Activated CD8-positive, alpha-beta memory T cell treated with anti-CD3 and anti-CD28 coated beads, Interleukin-2, amount 10 ng/mL, durations not matched to agents 7 days and 5 days (primary cell): ENCODE measurements at regions not wholly inside any gene's neighbourhood (a gene's known extent, or its start where the extent isn't known, plus 50 kb on each side); places are given as distances from the start of the nearest gene placed in this dataset.

ENCODE experiments used
- ATAC-seq: fragments of 150-1000 bp; cut with Tn5 transposase; one replicate; pipeline ENCODE4 v1.10.0; 2021; ENCODE audit warnings: moderate library complexity
- CTCF ChIA-PET: fragments of 350-600 bp; sonication (Branson Sonifier 250); formaldehyde crosslinking; loops from one replicate; lab custom pipeline; 2021; ENCODE audit warnings: antibody characterized with exemption; lab: Charles Lee
- DNase-seq: peaks from one replicate; pipeline ENCODE4 v3.0.0-alpha.2; 2020
- H3K27ac Mint-ChIP-seq: one replicate; pipeline ENCODE4 v1.8.0; 2021; ENCODE audit warnings: mild to moderate bottlenecking, mixed read lengths
- H3K27me3 Mint-ChIP-seq: one replicate; pipeline ENCODE4 v1.8.0; 2021; ENCODE audit warnings: mixed read lengths
- H3K36me3 Mint-ChIP-seq: one replicate; pipeline ENCODE4 v1.8.0; 2021; ENCODE audit warnings: mild to moderate bottlenecking, mixed read lengths
- H3K4me1 Mint-ChIP-seq: one replicate; pipeline ENCODE4 v1.8.0; 2021; ENCODE audit warnings: mixed read lengths
- H3K4me3 Mint-ChIP-seq: one replicate; pipeline ENCODE4 v1.8.0; 2021; ENCODE audit warnings: mild to moderate bottlenecking, moderate library complexity, mixed read lengths
- H3K9me3 Mint-ChIP-seq: one replicate; pipeline ENCODE4 v1.8.0; 2022; ENCODE audit warnings: low read depth, mixed read lengths

DNA sequence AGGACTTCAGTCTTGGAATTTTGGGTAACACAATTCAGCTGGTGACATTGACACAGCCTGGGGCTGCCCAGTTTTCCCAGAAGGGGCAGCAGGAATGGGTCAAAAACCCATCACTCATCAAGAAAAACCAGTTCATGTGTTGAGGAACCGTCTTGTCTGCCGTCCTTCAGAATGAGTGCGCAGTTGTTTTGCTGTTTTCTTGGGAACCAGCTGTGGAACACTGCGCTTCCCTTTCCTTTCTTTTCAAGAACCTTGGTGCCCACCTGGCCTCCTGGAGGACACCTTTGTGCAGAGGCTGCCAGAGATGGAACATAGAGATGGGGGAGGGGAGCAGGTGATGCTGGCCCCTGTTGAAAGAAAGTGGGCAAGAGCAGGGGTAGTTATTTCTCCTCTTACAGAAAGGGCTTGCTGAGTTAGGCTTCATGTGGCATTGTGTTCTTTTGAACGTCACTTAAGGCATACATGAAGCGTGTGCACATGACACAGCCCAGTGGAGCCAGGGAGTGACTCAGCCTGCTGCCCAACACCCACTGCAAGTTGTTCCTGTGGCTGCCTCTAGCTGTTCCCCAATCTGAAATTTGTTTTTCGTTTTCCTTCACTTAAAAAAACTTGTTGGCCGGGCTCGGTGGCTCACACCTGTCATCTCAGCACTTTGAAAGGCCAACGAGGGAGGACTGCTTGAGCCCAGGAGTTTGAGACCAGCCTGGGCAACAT lies 87.4 kb upstream of the TNS3 start:
- Mint-ChIP-seq H3K9me3 (no peaks in the 10 kb centered on the region), H3K27ac (no peak overlapping the region), H3K36me3 (no peaks in the 10 kb centered on the region), H3K27me3 (no peaks in the 10 kb centered on the region), H3K4me3 (no peak overlapping the region), H3K4me1 (no peaks in the 10 kb centered on the region)
- ATAC-seq (no peak), DNase-seq (no peak)
- CTCF ChIA-PET: no interaction called here

DNA sequence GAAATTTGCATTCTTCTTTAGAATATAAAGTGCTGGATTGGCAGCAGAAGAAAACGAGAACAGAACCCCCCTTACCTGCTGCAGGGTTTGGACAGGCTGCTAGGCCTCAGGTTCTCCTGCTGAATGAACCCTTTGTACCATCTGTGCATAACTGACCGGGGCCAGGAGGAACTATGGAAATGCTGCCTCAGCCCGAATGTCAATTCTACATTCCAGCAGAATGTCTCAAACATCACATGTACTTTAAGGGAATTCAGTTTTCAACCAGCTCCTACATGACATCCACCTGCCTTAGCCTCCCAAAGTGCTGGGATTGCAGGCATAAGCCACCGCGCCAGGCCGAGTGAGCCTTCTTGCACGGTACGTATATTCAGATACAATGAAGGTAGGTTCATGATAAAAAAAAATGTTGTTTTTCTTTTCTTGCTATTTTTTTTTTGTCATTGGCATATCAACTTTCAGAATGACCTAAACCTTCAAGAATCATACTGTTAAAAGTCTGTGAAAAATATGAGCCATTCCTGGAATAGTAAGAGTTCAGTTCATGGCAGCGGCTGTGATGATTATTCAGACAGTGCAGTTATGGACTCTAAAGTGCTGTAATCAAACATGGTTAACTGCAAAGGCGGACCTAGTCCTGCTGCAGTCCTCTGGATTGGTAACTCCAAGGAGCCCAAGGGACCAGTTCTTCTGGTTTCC lies 84.4 kb upstream of the TNS3 start:
- DNase-seq (no peak), ATAC-seq (no peak)
- H3K4me3 Mint-ChIP-seq: no peak overlapping the region
- no peaks in the 10 kb centered on the region for H3K27me3 Mint-ChIP-seq
- no peaks in the 10 kb centered on the region for H3K9me3 Mint-ChIP-seq
- H3K36me3 Mint-ChIP-seq: no peaks in the 10 kb centered on the region
- no peak overlapping the region for H3K27ac Mint-ChIP-seq
- no peaks in the 10 kb centered on the region for H3K4me1 Mint-ChIP-seq
- CTCF ChIA-PET: no interaction called here

- DNase-seq: no peak
- ATAC-seq: no peak
- no peaks in the 10 kb centered on the region for H3K9me3 Mint-ChIP-seq
- H3K27me3 Mint-ChIP-seq: no peaks in the 10 kb centered on the region
- no peaks in the 10 kb centered on the region for H3K4me1 Mint-ChIP-seq
- CTCF ChIA-PET: no interaction called here
- no peak overlapping the region for H3K4me3 Mint-ChIP-seq
- no peaks in the 10 kb centered on the region for H3K36me3 Mint-ChIP-seq
- H3K27ac Mint-ChIP-seq: no peak overlapping the region
Measured at GRCh38 chr7:47664650-47665195, 82.8 kb upstream of the TNS3 start.

DNA sequence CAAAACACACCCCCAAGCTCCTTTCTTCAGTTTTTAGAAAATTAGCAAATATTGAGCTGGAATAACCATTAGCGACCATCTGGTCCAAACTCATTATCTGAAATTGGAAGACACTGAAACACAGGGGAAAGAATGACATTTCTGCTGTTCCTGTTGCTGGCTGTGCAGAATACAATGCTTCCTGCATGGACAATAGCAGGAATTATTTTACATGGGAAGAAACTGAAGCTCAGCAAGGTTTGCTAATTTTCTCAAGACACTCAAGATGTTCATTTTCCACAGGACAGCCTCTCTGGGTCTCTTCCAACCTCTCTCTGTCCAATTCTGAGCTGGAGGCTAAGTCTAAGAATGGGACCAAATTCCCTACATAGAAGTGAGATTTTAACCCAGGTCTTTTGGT lies 81.9 kb upstream of the TNS3 start:
- ATAC-seq: no peak
- Mint-ChIP-seq H3K27me3 (no peaks in the 10 kb centered on the region), H3K4me3 (no peak overlapping the region), H3K36me3 (no peaks in the 10 kb centered on the region), H3K4me1 (no peaks in the 10 kb centered on the region), H3K9me3 (no peaks in the 10 kb centered on the region), H3K27ac (no peak overlapping the region)
- CTCF ChIA-PET: interaction anchor here (1.5 kb wide), 1 partner anchor 16 kb away, joined by 3 read pairs; no protein-coding TSS in a partner anchor
- DNase-seq: no peak

DNA sequence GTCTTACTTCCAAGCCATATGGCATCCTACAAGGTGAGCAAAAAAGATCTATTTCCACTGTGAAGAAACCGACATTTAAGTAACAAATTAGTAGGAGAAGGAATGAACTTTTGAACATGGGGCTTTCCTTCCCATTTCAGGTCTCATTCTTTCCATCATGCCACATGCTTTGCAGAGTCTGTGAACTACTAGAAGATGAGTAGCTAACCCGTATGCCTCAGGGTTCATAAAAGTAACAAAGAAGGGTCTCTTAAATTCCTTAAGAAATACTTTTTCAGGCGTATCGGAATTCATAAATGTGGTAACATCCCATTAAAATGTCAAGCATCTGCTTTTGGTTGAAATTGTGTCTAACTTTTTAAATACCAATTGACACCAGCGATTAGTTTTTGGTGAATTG lies 81.3 kb upstream of the TNS3 start:
- ATAC-seq (no peak), DNase-seq (no peak)
- no peak overlapping the region for H3K27ac Mint-ChIP-seq
- no peaks in the 10 kb centered on the region for H3K27me3 Mint-ChIP-seq
- no peaks in the 10 kb centered on the region for H3K4me1 Mint-ChIP-seq
- CTCF ChIA-PET: interaction anchor here (1.5 kb wide), 1 partner anchor 16 kb away, joined by 3 read pairs; no protein-coding TSS in a partner anchor
- H3K9me3 Mint-ChIP-seq: no peaks in the 10 kb centered on the region
- no peak overlapping the region for H3K4me3 Mint-ChIP-seq
- no peaks in the 10 kb centered on the region for H3K36me3 Mint-ChIP-seq

DNA sequence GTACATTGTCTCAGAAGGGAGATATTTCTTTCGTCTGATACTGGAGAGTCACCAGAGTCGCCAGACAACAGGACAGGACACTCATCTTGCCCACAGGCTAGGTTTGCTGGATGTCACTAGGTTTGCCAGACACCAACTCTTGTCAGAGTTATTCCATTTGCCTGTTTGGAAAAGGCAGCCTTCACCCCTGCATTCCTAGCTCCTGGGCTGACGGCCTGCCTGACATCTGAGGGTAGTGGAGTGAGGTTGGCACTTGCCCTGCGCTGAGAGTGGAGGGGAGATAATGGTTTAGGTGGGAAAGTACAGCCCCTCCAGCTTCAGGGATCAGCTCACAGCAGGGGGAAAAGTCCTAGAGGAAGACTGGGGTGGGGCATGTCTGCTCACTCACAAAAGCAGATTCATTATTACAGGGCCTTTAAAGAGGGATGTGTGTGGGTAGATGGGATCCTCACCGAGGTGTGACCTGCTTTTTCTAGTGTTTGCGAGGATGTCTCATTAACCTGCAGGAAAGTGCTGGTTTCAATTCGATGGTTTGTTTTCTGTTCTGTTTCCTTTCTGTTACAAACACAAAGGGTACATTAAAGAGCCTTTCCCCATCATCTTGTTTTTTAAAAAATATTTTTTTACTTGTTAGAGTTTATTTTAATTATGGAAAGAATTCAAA lies 79.3 kb upstream of the TNS3 start:
- Mint-ChIP-seq H3K36me3 (no peaks in the 10 kb centered on the region), H3K9me3 (no peaks in the 10 kb centered on the region), H3K4me3 (no peak overlapping the region), H3K27ac (no peak overlapping the region), H3K27me3 (no peaks in the 10 kb centered on the region), H3K4me1 (no peaks in the 10 kb centered on the region)
- ATAC-seq (no peak), DNase-seq (no peak)
- CTCF ChIA-PET: no interaction called here

DNA sequence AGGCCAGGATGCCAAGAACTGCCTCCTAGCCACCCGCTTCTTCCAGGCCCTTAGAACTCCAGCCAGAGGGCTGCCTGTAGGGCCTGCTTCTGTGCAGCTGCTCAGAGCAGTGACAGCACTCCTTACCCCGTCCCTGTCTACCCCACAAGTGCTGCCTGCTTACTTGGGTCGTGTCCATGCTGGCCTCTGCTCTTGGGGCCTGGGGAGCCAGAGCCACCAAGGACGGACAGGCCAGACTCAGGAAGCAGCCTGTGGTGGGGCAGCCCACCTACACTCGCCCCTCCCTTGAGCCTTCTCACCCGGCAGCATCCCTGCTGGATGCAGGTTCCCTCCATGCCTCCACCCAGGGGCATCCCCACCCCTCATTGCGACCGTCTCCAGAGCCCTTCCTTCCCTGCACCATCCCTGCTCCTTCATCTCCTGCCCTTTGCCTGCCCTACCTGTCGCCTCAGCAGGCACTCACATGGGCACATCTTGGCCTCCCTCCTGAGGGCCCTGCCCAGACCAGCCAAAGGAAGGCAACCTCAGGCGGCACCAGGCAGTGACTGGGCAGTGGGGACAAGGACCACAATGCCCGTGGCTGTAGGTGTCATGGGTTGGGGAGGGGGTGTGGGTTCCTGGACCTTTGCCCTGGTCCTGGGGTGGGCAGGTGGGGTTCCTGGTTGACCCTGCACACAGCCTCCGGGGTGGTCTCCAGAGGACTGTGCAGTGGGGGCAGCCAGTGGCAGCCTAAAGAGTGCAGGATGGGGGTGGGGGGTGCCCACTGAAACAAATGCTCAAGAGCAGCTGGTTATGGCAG lies 78.0 kb upstream of the TNS3 start:
- Mint-ChIP-seq H3K27me3 (no peaks in the 10 kb centered on the region), H3K27ac (no peak overlapping the region)
- no peak for DNase-seq

GRCh38 chr7:47658886-47659635 lies 77.2 kb upstream of the TNS3 start:
- no peak for ATAC-seq
- Mint-ChIP-seq H3K27me3 (no peaks in the 10 kb centered on the region), H3K9me3 (no peaks in the 10 kb centered on the region), H3K4me1 (no peaks in the 10 kb centered on the region), H3K4me3 (no peak overlapping the region), H3K36me3 (no peaks in the 10 kb centered on the region), H3K27ac (no peak overlapping the region)
- no peak for DNase-seq
- CTCF ChIA-PET: no interaction called here

More for the DNA sequence above, 78.0 kb upstream of the TNS3 start:
- no peaks in the 10 kb centered on the region for H3K36me3 Mint-ChIP-seq
- CTCF ChIA-PET: no interaction called here
- no peaks in the 10 kb centered on the region for H3K4me1 Mint-ChIP-seq
- no peaks in the 10 kb centered on the region for H3K9me3 Mint-ChIP-seq
- H3K4me3 Mint-ChIP-seq: no peak overlapping the region
- ATAC-seq: no peak

GRCh38 chr7:47657126-47657525 lies 75.2 kb upstream of the TNS3 start:
- H3K36me3 Mint-ChIP-seq: no peaks in the 10 kb centered on the region
- H3K9me3 Mint-ChIP-seq: no peaks in the 10 kb centered on the region
- no peak overlapping the region for H3K4me3 Mint-ChIP-seq
- no peaks in the 10 kb centered on the region for H3K27me3 Mint-ChIP-seq
- no peak overlapping the region for H3K27ac Mint-ChIP-seq
- ATAC-seq (no peak), DNase-seq (no peak)
- no peaks in the 10 kb centered on the region for H3K4me1 Mint-ChIP-seq
- CTCF ChIA-PET: no interaction called here

GRCh38 chr7:47654672-47655298 lies 72.9 kb upstream of the TNS3 start:
- no peak for DNase-seq
- H3K9me3 Mint-ChIP-seq: no peaks in the 10 kb centered on the region
- H3K36me3 Mint-ChIP-seq: no peaks in the 10 kb centered on the region
- CTCF ChIA-PET: no interaction called here
- H3K4me1 Mint-ChIP-seq: no peaks in the 10 kb centered on the region
- ATAC-seq: no peak
- H3K27ac Mint-ChIP-seq: no peak overlapping the region
- no peak overlapping the region for H3K4me3 Mint-ChIP-seq
- H3K27me3 Mint-ChIP-seq: no peaks in the 10 kb centered on the region

DNA sequence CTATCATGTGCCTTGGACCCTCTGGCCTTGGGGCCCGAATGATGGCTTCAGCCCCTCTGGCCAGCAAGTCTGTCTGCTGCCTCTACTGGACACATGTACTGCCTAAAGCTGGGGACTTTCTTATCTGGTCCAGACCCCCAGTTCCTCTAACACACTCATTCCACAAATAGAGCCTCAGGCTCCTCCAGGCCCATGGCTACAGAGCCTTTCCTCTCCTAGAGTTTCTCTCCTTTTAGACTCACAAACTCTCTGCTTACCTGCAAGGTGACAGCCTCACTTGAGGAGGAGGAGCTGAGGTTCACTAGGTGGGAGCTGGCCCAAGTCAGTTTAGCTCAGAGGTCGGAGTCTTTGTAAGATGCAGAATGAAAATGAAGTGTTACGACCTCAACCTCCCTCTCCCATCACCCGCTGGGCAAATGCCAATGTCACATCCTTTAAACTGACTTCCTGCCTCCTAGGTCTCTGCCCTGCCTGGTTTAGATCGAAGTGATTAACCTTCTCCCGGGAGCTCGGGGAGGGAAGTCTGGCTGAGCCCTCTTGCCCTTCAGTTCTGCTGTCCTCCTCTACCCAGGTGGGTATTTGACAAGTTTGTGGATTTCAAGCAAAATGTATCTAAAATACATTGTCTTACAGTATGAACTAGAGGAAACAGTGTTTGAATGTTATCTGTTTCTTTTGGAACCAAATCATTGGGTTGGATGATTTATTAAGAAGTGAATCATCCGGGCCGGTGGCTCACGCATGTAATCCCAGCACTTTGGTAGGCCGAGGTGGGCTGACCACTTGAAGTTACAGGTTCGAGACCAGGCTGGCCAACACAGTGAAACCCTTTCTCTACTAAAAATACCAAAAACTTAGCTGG lies 71.9 kb upstream of the TNS3 start:
- no peaks in the 10 kb centered on the region for H3K9me3 Mint-ChIP-seq
- H3K27ac Mint-ChIP-seq: no peak overlapping the region
- H3K36me3 Mint-ChIP-seq: no peaks in the 10 kb centered on the region
- H3K4me1 Mint-ChIP-seq: no peaks in the 10 kb centered on the region
- no peaks in the 10 kb centered on the region for H3K27me3 Mint-ChIP-seq
- CTCF ChIA-PET: no interaction called here
- DNase-seq (no peak), ATAC-seq (no peak)
- H3K4me3 Mint-ChIP-seq: no peak overlapping the region

DNA sequence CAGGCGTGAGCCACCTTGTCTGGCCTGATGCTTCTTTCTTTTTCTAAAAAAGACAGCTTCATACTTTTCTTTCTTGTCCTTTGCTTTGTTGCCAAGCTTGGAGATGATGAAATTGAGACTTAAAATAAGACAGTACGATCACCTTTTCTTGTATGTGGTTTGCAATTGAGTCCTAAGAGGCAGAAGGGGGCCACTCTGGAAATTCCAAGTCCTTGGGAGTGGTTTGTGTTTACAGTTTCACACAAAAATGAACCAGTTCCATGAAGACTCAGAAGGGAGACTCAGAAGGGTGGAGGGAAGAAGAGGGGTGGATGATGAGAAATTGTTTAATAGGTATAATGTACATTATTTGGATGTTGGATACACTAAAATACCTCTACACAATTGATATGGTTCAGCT lies 70.7 kb upstream of the TNS3 start:
- Mint-ChIP-seq H3K4me1 (no peaks in the 10 kb centered on the region), H3K27me3 (no peaks in the 10 kb centered on the region), H3K36me3 (no peaks in the 10 kb centered on the region), H3K4me3 (no peak overlapping the region), H3K27ac (no peak overlapping the region), H3K9me3 (no peaks in the 10 kb centered on the region)
- DNase-seq (no peak), ATAC-seq (no peak)
- CTCF ChIA-PET: no interaction called here
